IMR-90 (cell line): ENCODE measurements at regions not wholly inside any gene's neighbourhood (a gene's known extent, or its start where the extent isn't known, plus 50 kb on each side); places are given as distances from the start of the nearest gene placed in this dataset.

ENCODE experiments used
- ATAC-seq: fragments of 200-7000 bp; cut with Tn5 transposase; 2 replicates; pipeline ENCODE4 v1.9.1; 2020; ENCODE audit warnings: low read depth, mild to moderate bottlenecking, moderate library complexity
- BruUV-seq: library from RNA; stranded (reverse); fragments of 400-500 nt; replicated peaks from 2 replicates; lab custom pipeline; 2021; lab: Mats Ljungman, UMichigan
- CTCF ChIA-PET: fragments of 300-600 bp; formaldehyde crosslinking; extraction: SDS; loops from one replicate; lab custom pipeline; 2021; ENCODE audit warnings: antibody characterized with exemption; lab: Yijun Ruan, JAX
- POLR2A ChIA-PET: fragments of 300-600 bp; sonication (Branson Sonifier 250); formaldehyde crosslinking; loops from one replicate; lab custom pipeline; 2022; ENCODE audit warnings: antibody characterized with exemption; ENCODE audit not compliant: unreplicated experiment; lab: Charles Lee
- DNase-seq: peaks from one replicate; pipeline ENCODE4 v3.0.0; 2013
- H2AFZ ChIP-seq: replicated peaks from 2 replicates; pipeline ENCODE3; 2013; ENCODE audit warnings: low read length, mild to moderate bottlenecking; ENCODE audit not compliant: poor library complexity
- H2AK5ac ChIP-seq: 2 replicates; pipeline ENCODE4 v1.6.1; 2013; ENCODE audit warnings: low read depth, low read length, inconsistent platforms
- H2AK9ac ChIP-seq: replicated peaks from 2 replicates; pipeline ENCODE3; 2013; ENCODE audit warnings: mild to moderate bottlenecking, low read depth, low read length, moderate library complexity; ENCODE audit not compliant: poor library complexity
- H2BK120ac ChIP-seq: 2 replicates; pipeline ENCODE4 v1.6.1; 2013; ENCODE audit warnings: low read depth, low read length, inconsistent platforms
- H2BK15ac ChIP-seq: 3 replicates; pipeline ENCODE4 v1.6.1; 2013; ENCODE audit warnings: low read depth, low read length, inconsistent platforms
- H2BK20ac ChIP-seq: 2 replicates; pipeline ENCODE4 v1.6.1; 2013; ENCODE audit warnings: low read depth, mild to moderate bottlenecking, inconsistent platforms, low read length, moderate library complexity
- H2BK5ac ChIP-seq: 2 replicates; pipeline ENCODE4 v1.6.1; 2013; ENCODE audit warnings: mild to moderate bottlenecking, low read depth, low read length, inconsistent platforms; ENCODE audit not compliant: poor library complexity, severe bottlenecking
- H3K14ac ChIP-seq: replicated peaks from 2 replicates; pipeline ENCODE4 v1.6.1; 2013; ENCODE audit warnings: low read depth, low read length, inconsistent platforms
- H3K18ac ChIP-seq: 2 replicates; pipeline ENCODE4 v1.6.1; 2013; ENCODE audit warnings: low read depth, low read length, control low read depth
- H3K23ac ChIP-seq: 2 replicates; pipeline ENCODE4 v1.6.1; 2013; ENCODE audit warnings: low read depth, low read length, inconsistent platforms
- H3K27ac ChIP-seq: 2 replicates; pipeline ENCODE4 v1.5.1; 2013; ENCODE audit warnings: mild to moderate bottlenecking, control low read depth, low read length; ENCODE audit not compliant: insufficient read depth
- H3K27me3 ChIP-seq: 2 replicates; pipeline ENCODE4 v1.6.1; 2013; ENCODE audit warnings: low read length; ENCODE audit not compliant: control insufficient read depth, insufficient read depth
- H3K36me3 ChIP-seq: 2 replicates; pipeline ENCODE4 v1.6.1; 2013; ENCODE audit warnings: low read length, mixed read lengths; ENCODE audit not compliant: control insufficient read depth, insufficient read depth
- H3K4ac ChIP-seq: 2 replicates; pipeline ENCODE4 v1.6.1; 2013; ENCODE audit warnings: low read depth, low read length, inconsistent platforms
- H3K4me1 ChIP-seq: 2 replicates; pipeline ENCODE4 v1.6.1; 2013; ENCODE audit warnings: low read length, mixed read lengths; ENCODE audit not compliant: control insufficient read depth, insufficient read depth
- H3K4me2 ChIP-seq: 2 replicates; pipeline ENCODE4 v1.6.1; 2013; ENCODE audit warnings: low read depth, mild to moderate bottlenecking, control low read depth, low read length, moderate library complexity
- H3K4me3 ChIP-seq: 2 replicates; pipeline ENCODE4 v1.5.1; 2013; ENCODE audit warnings: low read depth, mild to moderate bottlenecking, control low read depth, low read length, moderate library complexity; ENCODE audit not compliant: insufficient read depth
- H3K56ac ChIP-seq: 2 replicates; pipeline ENCODE4 v1.6.1; 2013; ENCODE audit warnings: low read length, inconsistent platforms; ENCODE audit not compliant: insufficient read depth; ENCODE audit errors: extremely low read depth
- H3K79me1 ChIP-seq, 2 experiments: 2 replicates each; pipeline ENCODE4 v1.6.1; 2013; ENCODE audit warnings: low read length in 2 of 2, inconsistent platforms in 1 of 2, low read depth in 1 of 2
- H3K9ac ChIP-seq: 2 replicates; pipeline ENCODE4 v1.6.1; 2013; ENCODE audit warnings: low read depth, low read length, control low read depth
- H3K9me1 ChIP-seq: 2 replicates; pipeline ENCODE4 v1.6.1; 2013; ENCODE audit warnings: low read length, inconsistent platforms; ENCODE audit not compliant: insufficient read depth
- H3K9me3 ChIP-seq: 2 replicates; pipeline ENCODE4 v1.6.1; 2013; ENCODE audit warnings: low read length; ENCODE audit not compliant: control insufficient read depth, insufficient read depth
- H4K20me1 ChIP-seq: 2 replicates; pipeline ENCODE4 v1.6.1; 2013; ENCODE audit warnings: low read length, inconsistent platforms; ENCODE audit not compliant: insufficient read depth
- H4K5ac ChIP-seq: 2 replicates; pipeline ENCODE4 v1.6.1; 2013; ENCODE audit warnings: mild to moderate bottlenecking, low read depth, low read length, control low read depth
- H4K8ac ChIP-seq, 2 experiments: 2 replicates each; pipeline ENCODE4 v1.6.1; 2013; ENCODE audit warnings: low read depth in 2 of 2, low read length in 2 of 2, control low read depth in 1 of 2, inconsistent platforms in 1 of 2
- H4K91ac ChIP-seq: 2 replicates; pipeline ENCODE4 v1.6.1; 2013; ENCODE audit warnings: low read depth, low read length, inconsistent platforms; ENCODE audit not compliant: insufficient read depth
- CHD1 ChIP-seq: IDR thresholded peaks from 2 replicates; pipeline ENCODE4 v1.6.1; 2012; ENCODE audit warnings: low read depth, low read length, improper control_type of control experiment
- CTCF ChIP-seq: conservative IDR thresholded peaks from 2 replicates; pipeline ENCODE4 v1.5.1; 2012; ENCODE audit warnings: mild to moderate bottlenecking, low read depth, low read length, improper control_type of control experiment
- ELK1 ChIP-seq: fragments of 150-350 bp; IDR thresholded peaks from 2 replicates; pipeline ENCODE4 v1.6.1; 2016; ENCODE audit warnings: low read depth, mild to moderate bottlenecking, low read length, moderate library complexity, borderline replicate concordance
- FOS ChIP-seq: fragments of 150-350 bp; IDR thresholded peaks from 2 replicates; pipeline ENCODE4 v1.6.1; 2016; ENCODE audit warnings: low read depth, low read length
- MAFK ChIP-seq: IDR thresholded peaks from 2 replicates; pipeline ENCODE4 v1.6.1; 2012; ENCODE audit warnings: low read depth, low read length, improper control_type of control experiment
- MAZ ChIP-seq: IDR thresholded peaks from 2 replicates; pipeline ENCODE4 v1.6.1; 2012; ENCODE audit warnings: low read depth, mild to moderate bottlenecking, low read length, improper control_type of control experiment, moderate library complexity, borderline replicate concordance
- MXI1 ChIP-seq: IDR thresholded peaks from 2 replicates; pipeline ENCODE4 v1.6.1; 2012; ENCODE audit warnings: low read depth, mild to moderate bottlenecking, low read length, moderate library complexity, borderline replicate concordance
- NFE2L2 ChIP-seq: fragments of 150-350 bp; IDR thresholded peaks from 2 replicates; pipeline ENCODE4 v1.6.1; 2016; ENCODE audit warnings: low read depth, mild to moderate bottlenecking, low read length
- POLR2A ChIP-seq: IDR thresholded peaks from 2 replicates; pipeline ENCODE4 v1.6.1; 2012; ENCODE audit warnings: mild to moderate bottlenecking, low read depth, low read length
- RAD21 ChIP-seq: IDR thresholded peaks from 2 replicates; pipeline ENCODE4 v1.6.1; 2012; ENCODE audit warnings: low read length, improper control_type of control experiment
- RCOR1 ChIP-seq: IDR thresholded peaks from 2 replicates; pipeline ENCODE4 v1.6.1; 2012; ENCODE audit warnings: mild to moderate bottlenecking, low read length, improper control_type of control experiment; ENCODE audit not compliant: insufficient replicate concordance
- RFX5 ChIP-seq: IDR thresholded peaks from 2 replicates; pipeline ENCODE4 v1.8.0; 2012; ENCODE audit warnings: low read depth, mild to moderate bottlenecking, low read length, moderate library complexity
- SMC3 ChIP-seq: fragments of 150-350 bp; IDR thresholded peaks from 2 replicates; pipeline ENCODE4 v1.6.1; 2016; ENCODE audit warnings: low read depth, mild to moderate bottlenecking, antibody characterized with exemption, low read length, moderate library complexity
- WGBS, 2 experiments: methylation state at CpG; one replicate each; pipeline versions ENCODE4 v1.1.5 to v1.1.7; 2013; ENCODE audit warnings: missing lambda C conversion rate in 2 of 2; ENCODE audit not compliant: insufficient read length in 1 of 2; ENCODE audit errors: extremely low coverage in 2 of 2; 5-methylcytosine and 5-hydroxymethylcytosine counted together
- dilution Hi-C: fragments of 300-500 bp; cut with HindIII; formaldehyde crosslinking; loops from one replicate; pipeline ENCODE4 v1.14.3; 2018; ENCODE audit warnings: low sequenced_read_pairs; ENCODE audit not compliant: unreplicated experiment
- in situ Hi-C: fragments of 300-500 bp; cut with MboI; formaldehyde crosslinking; loops from 3 replicates; pipeline ENCODE4 v1.14.3; 2019; ENCODE audit warnings: low sequenced_read_pairs, inconsistent platforms, mixed read lengths
- intact Hi-C: fragments of 100-400 bp; cut with micrococcal nuclease; formaldehyde crosslinking; loops from 2 replicates; pipeline ENCODE4 v1.10.0; 2022

GRCh38 chr4:127534041-127534825 lies 98.5 kb upstream of the INTU start:
- dilution Hi-C loops: no loop called here
- Histone ChIP-seq H2BK5ac (no peak overlapping the region), H2AK5ac (no peak overlapping the region), H3K9ac (no peak overlapping the region), H2BK120ac (no peak overlapping the region), H2BK15ac (no peak overlapping the region), H3K4me3 (no peak overlapping the region), H2AK9ac (no peak overlapping the region), H3K14ac (no peak overlapping the region), H3K27me3 (peaks cover 2% of the 10 kb centered on the region; the same call in 1 of the 2 replicates), H3K27ac (no peak overlapping the region), H4K91ac (no peak overlapping the region), H3K36me3 (no peaks in the 10 kb centered on the region), H3K9me3 (peaks cover 2% of the 10 kb centered on the region; the same call in 1 of the 2 replicates), H4K8ac (no peak overlapping the region), H3K56ac (no peak overlapping the region), H4K20me1 (no peaks in the 10 kb centered on the region), H3K79me1 (no peaks in the 10 kb centered on the region), H3K4ac (no peak overlapping the region), H3K23ac (no peak overlapping the region), H3K4me1 (peaks cover 3% of the 10 kb centered on the region; the same call in 1 of the 2 replicates), H4K5ac (no peak overlapping the region), H3K4me2 (no peak overlapping the region), H3K18ac (no peak overlapping the region), H3K9me1 (no peaks in the 10 kb centered on the region), H2AFZ (no peak overlapping the region), H2BK20ac (no peak overlapping the region)
- WGBS, 2 experiments: no CpG with 5 or more reads among the region's 4 CpGs
- BruUV-seq: no TSS peak
- DNase-seq (no peak), ATAC-seq (no peak)
- ChIA-PET POLR2A (no interaction called here), CTCF (no interaction called here)
- intact Hi-C loops: no loop called here
- TF ChIP-seq MAZ: no peak
- no peak for TF ChIP-seq ELK1
- no peak for TF ChIP-seq CHD1
- TF ChIP-seq RCOR1: no peak
- no peak for TF ChIP-seq CTCF
- TF ChIP-seq RAD21: no peak
- no peak for TF ChIP-seq FOS
- no peak for TF ChIP-seq NFE2L2
- no peak for TF ChIP-seq MAFK
- no peak for TF ChIP-seq POLR2A
- TF ChIP-seq MXI1: no peak
- TF ChIP-seq SMC3: no peak
- no peak for TF ChIP-seq RFX5
- in situ Hi-C loops: no loop called here
